ENCODE measurements at regions not wholly inside any gene's neighbourhood (a gene's known extent, or its start where the extent isn't known, plus 50 kb on each side); places are given as distances from the start of the nearest gene placed in this dataset.

GRCh38 chr19:28968721-28969120 lies 244.2 kb downstream of the UQCRFS1 start:
- TF ChIP-seq CTCF (IDR thresholded peaks at IDR 0.05) (no peak), BCL3 (IDR thresholded peaks at IDR 0.05) (no peak), MAZ (IDR thresholded peaks at IDR 0.05; ENCODE audit: borderline replicate concordance, low read depth, low read length) (no peak), TP53 (CRISPR knock-in tag; IDR thresholded peaks at IDR 0.05) (no peak), ZSCAN20 (CRISPR knock-in tag; IDR thresholded peaks at IDR 0.05) (no peak), EP300 (IDR thresholded peaks at IDR 0.05) (no peak)

All from A549 (cell line).